DMS153 treated with DMSO at 0.1 percent for 48 hours (cell line): ENCODE measurements at regions not wholly inside any gene's neighbourhood (a gene's known extent, or its start where the extent isn't known, plus 50 kb on each side); places are given as distances from the start of the nearest gene placed in this dataset.

Experiments
- DNase-seq: peaks from one replicate; lab custom pipeline; 2025; ENCODE audit not compliant: unreplicated experiment; lab: John Stamatoyannopoulos, UW

- no peak for DNase-seq
These were observed 283.1 kb upstream of the SOX5 start for GRCh38 chr12:24232531-24232930.

GRCh38 chr12:24231298-24231697 lies 281.8 kb upstream of the SOX5 start:
- no peak for DNase-seq

GRCh38 chr12:24230061-24230701 lies 280.7 kb upstream of the SOX5 start:
- DNase-seq: no peak

- no peak for DNase-seq
These were observed 279.7 kb upstream of the SOX5 start for GRCh38 chr12:24229031-24229700.

GRCh38 chr12:24228371-24228770 lies 278.9 kb upstream of the SOX5 start:
- DNase-seq: no peak

- no peak for DNase-seq
These were observed 278.1 kb upstream of the SOX5 start for GRCh38 chr12:24227551-24227950.

GRCh38 chr12:24226745-24227350 lies 277.4 kb upstream of the SOX5 start:
- DNase-seq: no peak

- DNase-seq: no peak
These were observed 274.9 kb upstream of the SOX5 start for GRCh38 chr12:24224401-24224800.

- no peak for DNase-seq
These were observed 274.5 kb upstream of the SOX5 start for GRCh38 chr12:24223926-24224325.

GRCh38 chr12:24222968-24223367 lies 273.5 kb upstream of the SOX5 start:
- no peak for DNase-seq

GRCh38 chr12:24212496-24212895 lies 263.0 kb upstream of the SOX5 start:
- DNase-seq: peak; percentile 91

GRCh38 chr12:24206621-24207020 lies 257.2 kb upstream of the SOX5 start:
- DNase-seq: peak; percentile 50

GRCh38 chr12:24201258-24201970 lies 251.9 kb upstream of the SOX5 start:
- DNase-seq: no peak

GRCh38 chr12:24200010-24200409 lies 250.5 kb upstream of the SOX5 start:
- no peak for DNase-seq

GRCh38 chr12:24198936-24199671 lies 249.6 kb upstream of the SOX5 start:
- DNase-seq: no peak

GRCh38 chr12:24198070-24198469 lies 248.6 kb upstream of the SOX5 start:
- DNase-seq: no peak

- no peak for DNase-seq
These were observed 248.1 kb upstream of the SOX5 start for GRCh38 chr12:24197532-24197931.

- DNase-seq: no peak
These were observed 245.6 kb upstream of the SOX5 start for GRCh38 chr12:24195063-24195462.

- DNase-seq: no peak
These were observed 241.6 kb upstream of the SOX5 start for GRCh38 chr12:24191117-24191516.

GRCh38 chr12:24185782-24186181 lies 236.3 kb upstream of the SOX5 start:
- no peak for DNase-seq

GRCh38 chr12:24177889-24178288 lies 228.4 kb upstream of the SOX5 start:
- no peak for DNase-seq
